ENCODE measurements at regions not wholly inside any gene's neighbourhood (a gene's known extent, or its start where the extent isn't known, plus 50 kb on each side); places are given as distances from the start of the nearest gene placed in this dataset.

- DNase-seq = no peak
Measured at GRCh38 chr15:59953392-59953883, 50.7 kb upstream of the FOXB1 start.

DNA sequence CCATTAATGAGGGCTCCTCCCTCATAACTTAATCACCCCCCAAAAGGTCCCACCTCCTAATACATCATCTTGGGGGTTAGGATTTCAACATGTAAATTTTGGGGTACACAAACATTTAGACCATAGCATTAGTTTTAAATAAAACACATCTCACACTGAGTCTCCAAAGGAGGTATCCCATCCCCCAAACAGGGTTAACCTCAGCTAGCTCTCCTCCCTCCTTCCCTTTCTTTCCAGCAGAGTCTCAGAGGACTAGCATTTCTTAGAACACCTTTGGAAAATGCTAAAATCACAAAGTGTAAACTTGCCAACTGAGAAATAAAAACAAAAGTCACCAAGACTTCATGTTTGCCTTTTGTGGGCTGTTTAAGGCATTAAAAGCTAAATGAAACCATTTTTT, 51.2 kb upstream of the FOXB1 start:
- DNase-seq = no peak

DNA sequence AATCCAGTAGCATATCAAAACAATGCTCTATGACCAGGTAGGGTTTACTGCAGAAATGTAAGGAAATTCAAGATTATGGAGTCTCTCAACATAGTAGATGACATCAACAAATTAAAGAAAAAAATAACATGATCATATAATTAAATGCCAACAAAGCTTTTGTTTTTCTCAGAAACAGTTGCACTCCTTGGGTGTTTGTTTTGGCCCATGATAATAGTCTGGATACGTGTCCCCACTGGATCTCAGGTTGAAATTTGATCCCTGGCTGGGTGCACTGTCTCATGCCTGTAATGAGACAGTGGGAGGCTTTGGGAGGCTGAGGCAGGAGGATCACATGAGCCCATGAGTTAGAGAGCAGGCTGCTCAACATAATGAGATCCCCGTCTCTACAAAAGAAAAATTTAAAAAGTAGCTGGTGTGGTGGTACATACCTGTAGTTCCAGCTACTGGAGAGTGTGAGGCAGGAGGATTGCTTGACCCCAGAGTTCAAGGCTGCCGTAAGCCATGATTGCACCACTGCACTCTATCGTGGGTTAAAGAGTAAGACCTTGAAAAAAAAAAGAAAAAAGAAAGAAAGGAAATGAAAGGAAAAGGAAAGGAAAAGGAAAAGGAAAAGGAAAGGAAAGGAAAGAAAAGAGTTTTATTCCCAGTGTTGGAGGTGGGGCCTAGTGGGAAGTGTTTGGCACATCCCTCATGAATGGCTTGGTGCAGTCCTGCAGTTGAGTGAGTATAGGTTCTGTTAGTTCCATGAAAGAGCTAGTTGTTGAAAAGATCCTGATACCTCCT, 53.3 kb upstream of the FOXB1 start:
- DNase-seq = no peak

GRCh38 chr15:59948924-59949613, 55.0 kb upstream of the FOXB1 start:
- no peak for DNase-seq

GRCh38 chr15:59946084-59946483, 58.0 kb upstream of the FOXB1 start:
- DNase-seq = no peak

DNA sequence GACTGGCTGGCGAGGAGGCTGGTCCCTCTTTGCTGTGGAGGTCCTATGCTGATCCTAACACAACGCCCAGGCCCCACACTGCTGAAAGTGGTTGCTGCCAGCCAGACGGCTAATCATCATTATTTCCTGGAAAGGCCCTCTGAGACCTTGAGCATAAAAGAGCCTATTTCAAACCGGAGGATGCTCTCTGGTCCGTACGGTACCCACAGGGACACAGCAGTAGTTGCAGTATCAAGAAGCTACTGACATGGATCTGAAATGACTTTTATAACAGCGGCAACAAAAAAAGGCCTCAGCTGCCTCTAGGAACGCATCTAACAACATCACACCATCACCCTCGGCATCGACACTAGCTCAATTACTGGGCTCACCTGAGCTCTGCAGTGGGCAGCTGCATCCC, 59.1 kb upstream of the FOXB1 start:
- no peak for DNase-seq

DNA sequence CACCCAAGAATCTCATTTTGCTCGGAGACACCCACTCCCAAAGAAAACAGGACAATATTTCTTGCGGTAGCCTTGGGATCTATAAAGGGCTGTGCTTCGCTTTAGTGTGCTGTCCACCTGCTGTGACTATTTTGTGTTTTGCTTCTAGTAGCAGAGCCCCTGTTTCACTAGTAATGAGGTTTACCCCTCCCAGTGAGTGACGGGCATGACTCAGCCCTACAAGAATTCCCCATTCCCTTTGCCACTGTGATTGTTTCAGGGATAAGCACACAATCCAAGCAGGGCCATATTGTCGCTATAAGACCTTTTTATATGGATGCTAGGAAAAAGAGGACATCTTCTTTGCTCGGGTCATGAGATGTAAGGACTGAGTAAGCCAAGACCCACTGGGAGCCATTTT, 62.5 kb upstream of the FOXB1 start:
- no peak for DNase-seq

- no peak for DNase-seq
Measured at GRCh38 chr15:59940928-59941327, 63.2 kb upstream of the FOXB1 start.

DNA sequence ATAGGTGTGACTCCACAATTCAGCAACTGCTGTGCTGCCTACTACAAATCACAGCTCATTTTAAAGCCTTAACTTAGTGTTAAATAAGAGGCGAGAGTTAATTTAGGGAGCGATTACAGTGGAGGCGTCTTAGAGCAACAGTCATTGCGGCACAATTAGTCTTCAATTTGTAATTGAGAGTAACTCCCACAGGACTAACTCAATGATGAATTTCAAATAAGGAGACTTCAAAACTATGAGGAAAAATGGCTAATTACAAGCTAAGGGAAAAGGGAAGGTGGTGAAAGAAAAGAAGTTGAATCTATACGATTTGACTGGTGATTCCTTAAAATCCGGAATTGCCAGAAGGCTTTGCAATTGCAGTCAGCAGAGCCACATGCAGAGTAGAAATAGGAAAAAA, 63.7 kb upstream of the FOXB1 start:
- no peak for DNase-seq

DNA sequence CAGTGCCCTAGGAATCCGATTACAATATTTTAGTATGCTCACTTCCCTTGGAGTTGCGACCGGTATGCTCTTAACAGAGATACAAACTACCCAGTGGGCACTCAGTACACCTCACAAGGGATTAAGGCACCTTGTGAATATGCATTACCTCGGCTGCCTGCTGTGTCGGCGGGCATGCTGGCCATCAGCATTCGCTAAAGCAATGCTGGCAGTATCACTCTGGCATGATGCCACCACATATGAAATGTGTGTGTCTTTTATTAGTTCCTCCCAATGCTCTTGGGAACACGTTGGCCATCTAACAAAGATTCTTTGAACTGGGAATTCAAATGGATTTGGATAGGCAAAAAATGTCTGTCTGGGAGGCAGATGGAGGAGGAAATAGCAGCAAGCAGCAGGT, 67.4 kb upstream of the FOXB1 start:
- DNase-seq = no peak

- DNase-seq = no peak
Measured at GRCh38 chr15:59933607-59934006, 70.5 kb upstream of the FOXB1 start.

DNA sequence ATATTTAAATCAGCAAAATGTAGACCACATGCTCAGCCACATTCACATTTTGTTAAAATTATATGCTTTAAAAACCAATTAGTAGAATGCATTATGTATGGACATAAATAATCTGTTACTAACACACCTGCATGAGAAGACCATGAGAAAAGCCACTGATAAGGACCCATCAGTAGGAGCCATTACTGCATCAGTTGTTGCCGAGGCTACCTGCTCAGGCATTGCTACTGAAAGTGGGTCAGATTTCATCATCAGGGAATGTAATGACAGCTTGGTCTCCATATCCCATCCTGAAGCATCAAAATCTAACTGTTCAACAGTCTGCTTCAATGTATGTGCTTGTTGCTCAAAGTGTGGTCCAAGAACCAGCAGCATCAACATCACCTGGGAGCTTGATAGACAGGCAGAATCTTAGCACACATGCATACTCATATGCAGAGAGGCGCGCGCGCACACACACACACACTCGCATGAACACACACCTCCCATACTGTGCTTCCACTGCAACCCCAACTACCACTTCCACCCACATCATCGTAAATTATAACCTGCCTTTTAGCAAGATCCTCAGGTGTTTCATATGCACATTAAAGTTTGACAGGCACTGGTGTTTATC, 72.4 kb upstream of the FOXB1 start:
- no peak for DNase-seq

GRCh38 chr15:59924812-59925522, 79.1 kb upstream of the FOXB1 start:
- no peak for DNase-seq

DNA sequence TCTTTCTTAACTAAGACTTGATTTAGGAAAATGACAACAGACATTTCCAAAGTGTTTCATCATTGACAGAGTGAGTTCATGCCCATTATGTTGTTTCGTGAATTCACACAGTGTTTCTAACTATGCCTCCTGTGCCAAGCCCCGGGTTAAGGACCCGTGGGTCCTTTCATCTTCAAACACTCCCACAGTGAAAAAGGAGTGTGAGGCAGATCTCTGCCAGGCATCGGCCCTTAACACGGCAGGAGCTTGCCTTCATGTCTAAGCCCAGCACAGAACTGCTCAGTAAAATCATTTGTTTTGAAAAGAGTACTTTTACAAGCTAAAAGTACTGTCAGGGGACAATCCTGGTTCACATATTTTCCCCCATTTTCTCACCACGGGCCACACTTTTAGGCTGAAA, 80.0 kb upstream of the FOXB1 start:
- DNase-seq = no peak

DNA sequence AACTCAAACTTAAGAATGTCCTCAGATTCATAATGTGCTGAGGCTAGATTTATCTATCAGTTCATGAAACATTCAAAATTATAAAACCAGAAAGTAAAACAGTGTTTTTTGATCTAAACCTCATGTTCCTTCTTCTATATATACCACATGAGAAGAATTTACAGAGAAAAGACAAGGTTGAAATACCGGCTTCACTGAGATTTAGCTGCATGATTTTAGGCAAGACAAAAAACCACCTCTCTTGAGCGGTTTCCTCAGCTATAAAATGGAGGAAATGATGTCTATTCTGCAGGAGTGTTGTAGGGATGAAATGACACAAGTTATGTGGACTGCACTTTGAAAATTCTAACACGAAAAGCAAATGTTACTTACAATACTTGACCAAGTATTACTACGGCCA, 80.6 kb upstream of the FOXB1 start:
- no peak for DNase-seq

DNA sequence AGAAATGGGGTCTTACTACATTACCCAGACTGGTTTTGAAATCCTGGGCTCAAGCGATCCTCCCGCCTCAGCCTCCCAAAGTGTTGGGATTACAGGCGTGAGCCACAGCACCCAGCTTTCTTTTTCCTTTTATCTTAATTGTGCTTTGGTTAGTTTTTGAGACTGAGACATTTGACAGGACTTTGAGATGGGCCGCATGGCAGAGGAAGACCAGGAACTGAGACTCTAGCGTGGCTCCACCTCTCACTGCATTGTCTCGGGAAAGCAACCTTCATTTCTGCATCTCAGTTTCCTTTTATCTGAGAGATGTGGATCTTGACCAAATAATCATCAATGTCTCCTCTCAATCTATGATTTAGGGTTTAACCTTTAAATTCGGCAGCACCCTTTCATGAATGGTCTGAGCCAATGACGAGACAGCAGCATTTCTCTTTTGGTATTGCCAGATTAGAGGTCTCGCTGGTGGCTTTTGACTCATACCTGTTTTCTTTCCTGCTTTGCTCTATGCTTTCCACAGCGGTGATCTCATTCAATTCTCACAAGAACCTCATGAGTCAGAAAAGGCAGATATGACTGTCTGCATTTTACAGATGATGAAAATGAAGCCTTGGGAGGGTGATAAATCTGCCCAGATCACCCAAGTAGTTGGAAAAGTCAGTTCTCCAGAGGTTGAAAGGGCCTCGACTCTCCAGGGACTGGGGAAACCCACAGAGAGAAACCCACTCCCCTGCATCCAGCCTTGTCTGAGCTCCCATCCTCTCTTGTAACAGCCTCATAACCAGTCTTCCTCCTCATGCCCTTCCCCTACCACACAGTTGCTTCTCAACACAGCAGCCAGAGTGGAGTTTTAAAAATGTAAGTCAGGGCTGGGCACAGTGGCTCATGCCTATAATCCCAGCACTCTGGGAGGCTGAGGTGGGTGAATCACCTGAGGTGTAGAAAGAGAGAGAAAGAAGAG, 84.8 kb upstream of the FOXB1 start:
- no peak for DNase-seq

DNA sequence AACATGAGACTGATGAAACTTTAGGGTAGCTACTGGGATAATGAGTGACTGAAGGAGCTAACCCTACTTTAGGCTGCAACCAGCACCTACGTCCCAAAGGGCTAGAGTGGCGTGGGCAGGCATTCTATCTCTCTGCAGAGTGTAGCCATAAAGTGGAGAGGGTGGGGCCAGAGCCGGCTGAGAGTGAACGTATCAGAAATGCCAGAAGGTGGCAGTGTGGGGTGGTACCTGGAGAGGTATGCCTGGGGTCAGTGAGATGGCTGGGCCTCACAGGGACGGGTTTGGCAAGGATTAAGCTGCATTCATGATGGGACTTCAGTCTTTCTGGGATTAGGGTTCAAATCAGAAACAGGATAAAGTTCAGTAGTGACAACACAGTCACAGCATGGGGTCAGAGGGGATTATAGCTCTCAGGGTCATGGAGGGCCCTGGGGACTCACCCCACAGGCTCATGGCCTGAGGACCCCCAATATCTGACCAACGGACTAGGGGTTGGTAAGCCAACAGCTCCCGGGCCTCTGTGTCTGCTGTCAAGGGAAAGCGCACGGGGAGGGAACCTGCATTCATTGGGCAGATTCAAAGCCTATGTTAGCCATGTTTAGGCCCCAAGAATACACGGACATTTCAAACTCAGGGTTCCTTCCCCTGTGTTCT, 86.5 kb upstream of the FOXB1 start:
- no peak for DNase-seq

DNA sequence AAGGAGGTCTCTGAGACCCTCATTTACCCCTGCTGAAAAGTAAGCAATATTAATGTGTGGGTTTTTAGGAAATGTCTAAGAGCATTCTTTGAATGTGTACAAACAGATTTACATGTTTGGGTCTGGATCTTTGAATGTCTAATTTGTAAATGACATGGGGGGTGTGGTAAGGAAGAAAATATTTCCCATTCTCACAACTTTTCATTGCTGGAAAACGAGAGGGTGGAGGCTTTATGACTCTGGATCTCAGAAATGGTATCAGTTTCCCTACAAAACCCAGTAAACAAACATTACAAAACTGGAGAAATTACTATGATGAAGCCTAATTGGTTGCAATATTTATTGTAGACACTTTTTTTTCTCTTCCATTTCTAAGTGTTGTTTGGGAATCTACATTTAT, 98.1 kb upstream of the FOXB1 start:
- no peak for DNase-seq

DNA sequence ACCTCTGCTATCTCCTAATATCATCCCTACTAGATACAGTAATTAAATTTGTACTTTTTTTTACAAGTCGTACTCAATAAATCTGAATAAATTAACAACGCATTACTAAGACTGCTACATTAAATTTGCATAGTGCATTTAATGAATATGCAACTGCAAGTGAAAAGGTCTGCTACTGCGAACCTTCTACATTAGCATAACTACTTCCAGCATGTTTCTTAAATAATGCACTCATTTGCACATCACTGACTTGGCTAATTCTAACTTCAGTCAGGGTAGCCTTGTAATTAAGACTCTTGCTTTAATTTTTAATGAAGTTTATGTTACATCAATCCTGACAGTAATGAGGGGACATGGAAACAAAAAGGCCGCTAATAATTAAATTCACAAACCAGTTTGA, 98.9 kb upstream of the FOXB1 start:
- no peak for DNase-seq

GRCh38 chr15:59904450-59905135, 99.5 kb upstream of the FOXB1 start:
- no peak for DNase-seq

Measured in muscle of arm (tissue), 1 donor.